ENCODE measurements at regions not wholly inside any gene's neighbourhood (a gene's known extent, or its start where the extent isn't known, plus 50 kb on each side); places are given as distances from the start of the nearest gene placed in this dataset.

GRCh38 chr1:239189998-239190512 is 196.3 kb upstream of the CHRM3 start:
- no peak overlapping the region for H2AFZ ChIP-seq (ENCODE audit: low read length)
- H3K79me2 ChIP-seq (ENCODE audit: low read length): no peaks in the 10 kb centered on the region
- H3K4me1 ChIP-seq (ENCODE audit: low read length): no peaks in the 10 kb centered on the region
- H3K27me3 ChIP-seq (replicated peaks; ENCODE audit: insufficient read depth, low read length): no peaks in the 10 kb centered on the region
- H4K20me1 ChIP-seq (ENCODE audit: insufficient read depth, low read length): no peaks in the 10 kb centered on the region
- no peak overlapping the region for H3K9ac ChIP-seq (ENCODE audit: low read length)
- TF ChIP-seq CTCF (IDR thresholded peaks at IDR 0.05; ENCODE audit: low read length): no peak
- TF ChIP-seq EZH2phosphoT487 (IDR thresholded peaks at IDR 0.05; ENCODE audit: low read length): no peak
- no peak for TF ChIP-seq EZH2 (optimal IDR thresholded peaks at IDR 0.05; ENCODE audit: low read depth, low read length)
- no peaks in the 10 kb centered on the region for H3K9me2 ChIP-seq (replicated peaks; ENCODE audit: insufficient read depth, low read length)
- H3K4me3 ChIP-seq (ENCODE audit: low read length): no peak overlapping the region
- H3K9me3 ChIP-seq (replicated peaks; ENCODE audit: insufficient read depth, low read length): no peaks in the 10 kb centered on the region
- H3K27ac ChIP-seq (ENCODE audit: low read length): no peak overlapping the region
- H3K4me2 ChIP-seq (ENCODE audit: low read depth, low read length): no peak overlapping the region
- H3F3A ChIP-seq (ENCODE audit: insufficient read depth, low read length): no peaks in the 10 kb centered on the region
- DNase-seq: no peak
- no peaks in the 10 kb centered on the region for H3K36me3 ChIP-seq (replicated peaks; ENCODE audit: insufficient read depth, low read length)

- no peak overlapping the region for H3K9ac ChIP-seq (ENCODE audit: low read length)
- TF ChIP-seq CTCF (IDR thresholded peaks at IDR 0.05; ENCODE audit: low read length): no peak
- no peak for TF ChIP-seq EZH2phosphoT487 (IDR thresholded peaks at IDR 0.05; ENCODE audit: low read length)
- TF ChIP-seq EZH2 (optimal IDR thresholded peaks at IDR 0.05; ENCODE audit: low read depth, low read length): no peak
- H3K9me2 ChIP-seq (replicated peaks; ENCODE audit: insufficient read depth, low read length): no peaks in the 10 kb centered on the region
- no peaks in the 10 kb centered on the region for H3K36me3 ChIP-seq (replicated peaks; ENCODE audit: insufficient read depth, low read length)
- no peak overlapping the region for H3K4me3 ChIP-seq (ENCODE audit: low read length)
- H3K79me2 ChIP-seq (ENCODE audit: low read length): no peaks in the 10 kb centered on the region
- H3K4me1 ChIP-seq (ENCODE audit: low read length): no peaks in the 10 kb centered on the region
- H3F3A ChIP-seq (ENCODE audit: insufficient read depth, low read length): no peaks in the 10 kb centered on the region
- H3K27me3 ChIP-seq (replicated peaks; ENCODE audit: insufficient read depth, low read length): no peaks in the 10 kb centered on the region
- peak overlapping the region; percentile 4; the same call in 1 of the 2 replicates for H3K4me2 ChIP-seq (ENCODE audit: low read depth, low read length)
- no peak for DNase-seq
- H4K20me1 ChIP-seq (ENCODE audit: insufficient read depth, low read length): no peaks in the 10 kb centered on the region
- H3K27ac ChIP-seq (ENCODE audit: low read length): no peak overlapping the region
- H2AFZ ChIP-seq (ENCODE audit: low read length): no peak overlapping the region
- no peaks in the 10 kb centered on the region for H3K9me3 ChIP-seq (replicated peaks; ENCODE audit: insufficient read depth, low read length)
These were observed 199.9 kb upstream of the CHRM3 start for GRCh38 chr1:239186487-239186886.

- no peak for TF ChIP-seq CTCF (IDR thresholded peaks at IDR 0.05; ENCODE audit: low read length)
- no peak for TF ChIP-seq EZH2phosphoT487 (IDR thresholded peaks at IDR 0.05; ENCODE audit: low read length)
- no peak for TF ChIP-seq EZH2 (optimal IDR thresholded peaks at IDR 0.05; ENCODE audit: low read depth, low read length)
These were observed 201.1 kb upstream of the CHRM3 start for GRCh38 chr1:239185245-239185619.

More at GRCh38 chr1:239185245-239185619, 201.1 kb upstream of the CHRM3 start:
- Histone ChIP-seq H2AFZ (ENCODE audit: low read length) (no peak overlapping the region), H3K4me1 (ENCODE audit: low read length) (no peaks in the 10 kb centered on the region), H4K20me1 (ENCODE audit: insufficient read depth, low read length) (no peaks in the 10 kb centered on the region), H3K27me3 (replicated peaks; ENCODE audit: insufficient read depth, low read length) (no peaks in the 10 kb centered on the region), H3F3A (ENCODE audit: insufficient read depth, low read length) (no peaks in the 10 kb centered on the region), H3K9me3 (replicated peaks; ENCODE audit: insufficient read depth, low read length) (no peaks in the 10 kb centered on the region), H3K4me3 (ENCODE audit: low read length) (no peak overlapping the region), H3K9me2 (replicated peaks; ENCODE audit: insufficient read depth, low read length) (no peaks in the 10 kb centered on the region), H3K9ac (ENCODE audit: low read length) (no peak overlapping the region), H3K27ac (ENCODE audit: low read length) (no peak overlapping the region), H3K4me2 (ENCODE audit: low read depth, low read length) (no peak overlapping the region), H3K79me2 (ENCODE audit: low read length) (no peaks in the 10 kb centered on the region), H3K36me3 (replicated peaks; ENCODE audit: insufficient read depth, low read length) (no peaks in the 10 kb centered on the region)
- no peak for DNase-seq

All from MM.1S (cell line).